ENCODE measurements at regions not wholly inside any gene's neighbourhood (a gene's known extent, or its start where the extent isn't known, plus 50 kb on each side); places are given as distances from the start of the nearest gene placed in this dataset.

GRCh38 chr13:48775285-48775684 is 121.6 kb downstream of the CYSLTR2 start:
- H3K36me3 Mint-ChIP-seq (ENCODE audit: low read depth): peaks cover 1% of the 10 kb centered on the region
- no peak overlapping the region for H3K27ac Mint-ChIP-seq (ENCODE audit: unreplicated experiment)
- no peak for DNase-seq (ENCODE audit: low spot score)
- H3K27me3 Mint-ChIP-seq (ENCODE audit: low read depth): no peaks in the 10 kb centered on the region
- no peak overlapping the region for H3K4me3 Mint-ChIP-seq (ENCODE audit: unreplicated experiment)
- H3K4me1 Mint-ChIP-seq (ENCODE audit: low read depth): peaks cover 13% of the 10 kb centered on the region
- no peak for TF ChIP-seq CTCF (IDR thresholded peaks at IDR 0.05)
- peaks cover 20% of the 10 kb centered on the region for H3K9me3 Mint-ChIP-seq (ENCODE audit: low read depth)

- Mint-ChIP-seq H3K4me1 (ENCODE audit: low read depth) (peaks cover 13% of the 10 kb centered on the region), H3K36me3 (ENCODE audit: low read depth) (peaks cover 1% of the 10 kb centered on the region), H3K27me3 (ENCODE audit: low read depth) (no peaks in the 10 kb centered on the region), H3K4me3 (ENCODE audit: unreplicated experiment) (no peak overlapping the region), H3K27ac (ENCODE audit: unreplicated experiment) (no peak overlapping the region), H3K9me3 (ENCODE audit: low read depth) (peaks cover 25% of the 10 kb centered on the region)
- no peak for TF ChIP-seq CTCF (IDR thresholded peaks at IDR 0.05)
- no peak for DNase-seq (ENCODE audit: low spot score)
These were observed 122.1 kb downstream of the CYSLTR2 start for GRCh38 chr13:48775804-48776203.

GRCh38 chr13:48776401-48776800 is 122.7 kb downstream of the CYSLTR2 start:
- peaks cover 1% of the 10 kb centered on the region for H3K36me3 Mint-ChIP-seq (ENCODE audit: low read depth)

GRCh38 chr13:48778610-48779009 is 124.9 kb downstream of the CYSLTR2 start:
- no peak overlapping the region for H3K27ac Mint-ChIP-seq (ENCODE audit: unreplicated experiment)
- no peak for TF ChIP-seq CTCF (IDR thresholded peaks at IDR 0.05)
- peaks cover 28% of the 10 kb centered on the region for H3K9me3 Mint-ChIP-seq (ENCODE audit: low read depth)
- no peak overlapping the region for H3K4me3 Mint-ChIP-seq (ENCODE audit: unreplicated experiment)
- no peak for DNase-seq (ENCODE audit: low spot score)
- H3K27me3 Mint-ChIP-seq (ENCODE audit: low read depth): no peaks in the 10 kb centered on the region
- H3K36me3 Mint-ChIP-seq (ENCODE audit: low read depth): peaks cover 1% of the 10 kb centered on the region
- H3K4me1 Mint-ChIP-seq (ENCODE audit: low read depth): peaks cover 18% of the 10 kb centered on the region

More at GRCh38 chr13:48776401-48776800, 122.7 kb downstream of the CYSLTR2 start:
- DNase-seq (ENCODE audit: low spot score): no peak
- Mint-ChIP-seq H3K4me1 (ENCODE audit: low read depth) (peaks cover 13% of the 10 kb centered on the region), H3K4me3 (ENCODE audit: unreplicated experiment) (no peak overlapping the region), H3K27ac (ENCODE audit: unreplicated experiment) (no peak overlapping the region), H3K9me3 (ENCODE audit: low read depth) (peaks cover 28% of the 10 kb centered on the region), H3K27me3 (ENCODE audit: low read depth) (no peaks in the 10 kb centered on the region)
- no peak for TF ChIP-seq CTCF (IDR thresholded peaks at IDR 0.05)

- Mint-ChIP-seq H3K4me3 (ENCODE audit: unreplicated experiment) (no peak overlapping the region), H3K27me3 (ENCODE audit: low read depth) (no peaks in the 10 kb centered on the region), H3K36me3 (ENCODE audit: low read depth) (peaks cover 2% of the 10 kb centered on the region), H3K9me3 (ENCODE audit: low read depth) (peaks cover 28% of the 10 kb centered on the region), H3K27ac (ENCODE audit: unreplicated experiment) (no peak overlapping the region), H3K4me1 (ENCODE audit: low read depth) (peaks cover 13% of the 10 kb centered on the region)
- no peak for DNase-seq (ENCODE audit: low spot score)
- TF ChIP-seq CTCF (IDR thresholded peaks at IDR 0.05): no peak
These were observed 127.1 kb downstream of the CYSLTR2 start for GRCh38 chr13:48780713-48781341.

Measured in chondrocyte (in vitro differentiated cells).